HL-60 (cell line): ENCODE measurements at regions not wholly inside any gene's neighbourhood (a gene's known extent, or its start where the extent isn't known, plus 50 kb on each side); places are given as distances from the start of the nearest gene placed in this dataset.
A peak's percentile ranks its signal among the peaks of the same experiment; 100 is the strongest.

Experiments
- DNase-seq, 2 experiments: peaks; one replicate each; pipeline ENCODE4 v3.0.0-alpha.2; 2010 to 2020; ENCODE audit warnings: low read depth in 1 of 2, low spot score in 1 of 2
- H3K27ac ChIP-seq: fragments of 250-450 bp; sonication (Bioruptor Pico); replicated peaks from 2 replicates; pipeline ENCODE4 v1.5.1; 2020; ENCODE audit warnings: mild to moderate bottlenecking, moderate library complexity
- H3K27me3 ChIP-seq: fragments of 250-450 bp; sonication (Bioruptor Pico); 2 replicates; pipeline ENCODE4 v1.5.1; 2021; ENCODE audit warnings: mild to moderate bottlenecking, moderate library complexity; ENCODE audit not compliant: insufficient read depth, poor library complexity, severe bottlenecking
- H3K4me3 ChIP-seq: replicated peaks from 2 replicates; pipeline ENCODE4 v1.5.1; 2011; ENCODE audit warnings: mild to moderate bottlenecking, control low read depth, low read length; ENCODE audit not compliant: insufficient read depth
- CTCF ChIP-seq: IDR thresholded peaks from one replicate; pipeline ENCODE4 v1.5.1; 2011; ENCODE audit warnings: low read length, control low read depth, inconsistent platforms; ENCODE audit not compliant: insufficient read depth
- GABPA ChIP-seq: IDR thresholded peaks from 2 replicates; pipeline ENCODE4 v1.6.1; 2012; ENCODE audit warnings: low read depth
- POLR2AphosphoS5 ChIP-seq: IDR thresholded peaks from 2 replicates; pipeline ENCODE4 v1.6.1; 2012; ENCODE audit warnings: low read depth
- SPI1 ChIP-seq: IDR thresholded peaks from 2 replicates; pipeline ENCODE4 v1.6.1; 2012; ENCODE audit warnings: low read depth, mild to moderate bottlenecking, borderline replicate concordance
- TF ChIP-seq, protein P1 (sequence below): IDR thresholded peaks from 2 replicates; pipeline ENCODE4 v1.6.1; 2012; ENCODE audit warnings: low read depth; ENCODE audit not compliant: insufficient replicate concordance

DNA sequence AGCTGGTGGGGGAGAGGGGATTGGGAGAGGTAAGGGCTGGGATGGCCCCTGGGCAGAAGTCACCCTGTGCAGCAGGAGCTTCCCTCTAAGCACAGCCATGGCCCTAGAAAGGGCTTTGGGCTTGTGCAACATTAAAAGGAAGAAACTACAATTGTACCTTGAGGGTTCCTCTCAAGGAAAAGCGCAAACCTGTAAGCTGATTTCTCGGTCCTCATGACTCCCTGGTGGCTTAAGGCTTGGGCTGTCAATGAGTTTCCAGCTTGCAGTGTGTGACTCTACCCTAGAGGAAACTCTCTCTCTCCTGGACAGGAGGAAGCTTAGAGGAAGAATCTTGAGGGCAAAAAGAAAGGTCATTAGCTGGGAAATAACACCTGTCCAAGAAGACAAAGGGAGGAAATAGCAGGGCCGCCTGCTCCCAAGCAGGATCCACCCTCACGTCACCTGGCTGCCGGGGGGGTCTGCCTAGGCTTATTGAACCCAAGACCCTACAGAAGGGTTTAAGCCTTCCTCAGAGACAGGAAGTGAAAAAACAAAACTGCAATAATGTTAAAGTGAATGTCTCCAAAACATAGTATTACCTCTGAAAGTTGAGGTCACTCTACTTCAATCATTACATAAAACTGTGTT, 112.5 kb downstream of the WDR11 start:
- TF ChIP-seq GABPA (no peak), POLR2AphosphoS5 (no peak), CTCF (no peak), SPI1 (no peak)
- TF ChIP-seq, protein P1, sequence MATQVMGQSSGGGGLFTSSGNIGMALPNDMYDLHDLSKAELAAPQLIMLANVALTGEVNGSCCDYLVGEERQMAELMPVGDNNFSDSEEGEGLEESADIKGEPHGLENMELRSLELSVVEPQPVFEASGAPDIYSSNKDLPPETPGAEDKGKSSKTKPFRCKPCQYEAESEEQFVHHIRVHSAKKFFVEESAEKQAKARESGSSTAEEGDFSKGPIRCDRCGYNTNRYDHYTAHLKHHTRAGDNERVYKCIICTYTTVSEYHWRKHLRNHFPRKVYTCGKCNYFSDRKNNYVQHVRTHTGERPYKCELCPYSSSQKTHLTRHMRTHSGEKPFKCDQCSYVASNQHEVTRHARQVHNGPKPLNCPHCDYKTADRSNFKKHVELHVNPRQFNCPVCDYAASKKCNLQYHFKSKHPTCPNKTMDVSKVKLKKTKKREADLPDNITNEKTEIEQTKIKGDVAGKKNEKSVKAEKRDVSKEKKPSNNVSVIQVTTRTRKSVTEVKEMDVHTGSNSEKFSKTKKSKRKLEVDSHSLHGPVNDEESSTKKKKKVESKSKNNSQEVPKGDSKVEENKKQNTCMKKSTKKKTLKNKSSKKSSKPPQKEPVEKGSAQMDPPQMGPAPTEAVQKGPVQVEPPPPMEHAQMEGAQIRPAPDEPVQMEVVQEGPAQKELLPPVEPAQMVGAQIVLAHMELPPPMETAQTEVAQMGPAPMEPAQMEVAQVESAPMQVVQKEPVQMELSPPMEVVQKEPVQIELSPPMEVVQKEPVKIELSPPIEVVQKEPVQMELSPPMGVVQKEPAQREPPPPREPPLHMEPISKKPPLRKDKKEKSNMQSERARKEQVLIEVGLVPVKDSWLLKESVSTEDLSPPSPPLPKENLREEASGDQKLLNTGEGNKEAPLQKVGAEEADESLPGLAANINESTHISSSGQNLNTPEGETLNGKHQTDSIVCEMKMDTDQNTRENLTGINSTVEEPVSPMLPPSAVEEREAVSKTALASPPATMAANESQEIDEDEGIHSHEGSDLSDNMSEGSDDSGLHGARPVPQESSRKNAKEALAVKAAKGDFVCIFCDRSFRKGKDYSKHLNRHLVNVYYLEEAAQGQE, result no peak
- Histone ChIP-seq H3K27me3 (peaks cover 19% of the 10 kb centered on the region), H3K27ac (no peak overlapping the region), H3K4me3 (no peak overlapping the region)
- DNase-seq, result no peak

GRCh38 chr10:120966657-120967045, 115.5 kb downstream of the WDR11 start:
- DNase-seq, result no peak
- TF ChIP-seq CTCF, result no peak
- no peak overlapping the region for H3K27ac ChIP-seq
- no peak overlapping the region for H3K4me3 ChIP-seq
- peaks cover 19% of the 10 kb centered on the region for H3K27me3 ChIP-seq

DNA sequence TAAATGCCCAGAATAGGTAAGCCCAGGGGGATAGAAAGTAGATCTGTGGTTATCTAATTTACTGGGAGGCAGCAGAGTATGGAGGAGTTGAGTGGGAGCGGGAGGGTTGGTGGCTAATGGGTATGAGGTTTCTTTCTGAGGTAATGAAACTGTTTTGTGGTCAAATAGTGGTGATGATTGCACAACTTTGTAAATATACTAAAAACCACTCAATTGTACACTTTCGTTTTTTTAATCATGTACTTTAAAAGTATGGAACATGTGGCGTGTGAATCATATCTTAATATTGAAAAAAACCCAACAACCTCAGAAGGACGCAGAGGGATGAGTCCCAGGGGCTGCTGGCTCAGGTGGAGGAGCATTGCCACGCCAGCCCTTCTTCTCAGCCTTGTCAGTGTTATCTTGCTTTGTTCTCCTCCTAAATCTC, 118.1 kb downstream of the WDR11 start:
- Histone ChIP-seq H3K4me3 (no peak overlapping the region), H3K27ac (no peak overlapping the region), H3K27me3 (peaks cover 19% of the 10 kb centered on the region)
- TF ChIP-seq SPI1 (no peak), POLR2AphosphoS5 (peak; percentile 39; the same call in 1 of the 2 replicates)
- TF ChIP-seq, protein P1, result no peak
- DNase-seq, result no peak

DNA sequence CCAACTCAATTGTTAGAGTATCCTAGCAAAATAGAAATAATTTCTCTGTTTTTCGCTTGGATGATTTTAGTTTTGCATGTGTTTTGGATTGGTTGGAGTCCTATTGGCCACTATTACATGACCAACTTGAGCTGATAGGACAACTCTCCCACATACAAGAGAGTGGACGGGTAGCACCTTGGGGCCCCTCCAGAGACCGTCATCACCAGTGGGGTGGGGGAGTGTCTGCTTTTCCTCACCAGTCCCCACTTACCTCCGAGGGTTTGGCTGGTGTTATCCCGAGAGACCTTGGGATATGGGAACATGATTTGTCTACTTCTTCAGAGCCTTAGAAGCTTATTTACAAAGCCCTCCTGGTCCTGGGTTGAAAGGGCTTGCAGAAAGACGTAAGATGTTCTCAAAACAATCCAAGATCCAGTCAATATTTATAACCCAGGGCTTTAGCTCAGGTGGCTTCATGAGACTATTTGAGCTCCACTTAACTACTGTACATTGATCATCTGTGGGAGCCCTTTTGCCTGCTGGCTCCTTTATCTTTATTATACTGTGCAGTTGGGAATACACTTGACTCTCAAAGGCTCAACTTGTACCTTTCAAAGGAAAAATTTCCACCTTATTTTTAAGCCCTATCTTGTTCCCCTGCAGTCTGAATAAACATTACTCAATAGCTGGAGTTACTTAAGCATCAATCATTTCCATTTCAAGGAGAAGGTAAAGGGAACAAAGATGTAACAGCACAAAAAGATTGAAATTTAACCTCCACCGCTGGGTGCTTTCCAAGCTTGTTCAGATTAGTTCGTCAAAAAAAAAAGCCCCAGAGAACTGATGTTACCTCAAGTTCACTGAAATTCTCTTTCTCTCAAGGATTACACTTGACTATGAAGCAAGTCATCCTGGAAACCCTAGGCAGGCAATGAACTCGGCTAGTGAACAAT, 119.7 kb downstream of the WDR11 start:
- no peak for DNase-seq
- Histone ChIP-seq H3K27me3 (peaks cover 23% of the 10 kb centered on the region), H3K27ac (no peak overlapping the region), H3K4me3 (no peak overlapping the region)
- TF ChIP-seq SPI1 (no peak), GABPA (no peak), POLR2AphosphoS5 (no peak), CTCF (no peak)
- TF ChIP-seq, protein P1, result no peak
